Activated CD4-positive, CD25-positive, alpha-beta regulatory T cell treated with anti-CD3 and anti-CD28 coated beads, Interleukin-2, amount 50 U/mL, for 24 hours (primary cell): ENCODE measurements at regions not wholly inside any gene's neighbourhood (a gene's known extent, or its start where the extent isn't known, plus 50 kb on each side); places are given as distances from the start of the nearest gene placed in this dataset.

Experiments used
- ATAC-seq, 2 donors: fragments of 150-1000 bp; cut with Tn5 transposase; one replicate each; pipeline ENCODE4 v1.10.0; 2021; ENCODE audit warnings: mild to moderate bottlenecking in 1 of 2, moderate library complexity in 1 of 2

- ATAC-seq, result no peak
Measured at GRCh38 chr2:15049096-15049993, 416.8 kb downstream of the LRATD1 start.

GRCh38 chr2:15050483-15050882, 418.0 kb downstream of the LRATD1 start:
- ATAC-seq, result no peak

DNA sequence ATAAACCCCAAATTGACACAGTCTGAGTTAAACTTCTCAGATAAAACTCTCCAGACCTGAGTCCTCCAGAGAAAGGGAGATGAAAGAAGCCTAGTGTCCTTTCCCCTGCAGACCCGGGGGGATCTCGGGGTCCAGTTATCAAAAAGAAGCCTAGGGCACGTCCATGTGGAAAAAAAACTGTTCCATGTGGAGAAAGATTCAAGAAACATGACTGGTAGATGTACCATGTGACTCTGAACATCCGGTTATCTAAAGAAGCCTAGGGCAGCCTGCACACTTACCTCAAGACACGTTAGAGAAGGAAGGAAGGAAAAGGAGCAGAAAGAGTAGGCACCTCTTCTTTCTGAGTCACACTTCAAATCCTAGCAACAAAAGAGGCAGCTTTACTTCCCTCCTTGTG, 421.0 kb downstream of the LRATD1 start:
- no peak for ATAC-seq

DNA sequence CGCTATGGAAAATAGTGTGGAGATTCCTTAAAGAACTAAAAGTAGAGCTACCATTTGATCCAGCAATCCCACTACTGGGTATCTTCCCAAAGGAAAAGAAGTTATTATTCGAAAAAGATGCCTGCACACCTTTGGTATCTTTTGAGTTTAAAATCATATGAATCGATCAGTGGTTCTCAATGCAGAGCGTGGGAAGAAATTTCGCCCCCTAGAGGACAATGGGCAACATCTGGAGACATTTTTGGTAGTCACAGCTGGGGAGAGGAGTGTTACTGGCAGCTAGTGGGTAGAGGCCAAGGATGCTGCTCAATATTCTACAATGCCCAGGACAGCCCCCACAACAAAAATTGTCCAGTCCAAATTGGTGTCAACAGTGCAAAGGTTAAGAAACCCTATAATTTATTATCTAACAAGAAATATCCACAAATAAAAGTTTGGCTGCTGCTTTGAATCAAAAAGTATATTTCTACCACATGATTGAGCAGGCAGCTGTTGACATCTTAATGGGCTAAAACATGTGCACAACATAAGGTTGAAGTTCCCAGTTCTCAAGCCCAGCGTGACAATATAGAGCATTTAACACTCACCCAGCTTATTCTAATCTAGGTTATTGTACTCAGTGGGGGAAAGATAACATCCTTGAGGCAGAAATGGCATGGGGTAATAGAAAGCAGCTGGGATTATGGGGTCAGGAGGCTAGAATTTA, 425.7 kb downstream of the LRATD1 start:
- no peak for ATAC-seq

- ATAC-seq, result no peak
Measured at GRCh38 chr2:15058721-15059157, 426.2 kb downstream of the LRATD1 start.

DNA sequence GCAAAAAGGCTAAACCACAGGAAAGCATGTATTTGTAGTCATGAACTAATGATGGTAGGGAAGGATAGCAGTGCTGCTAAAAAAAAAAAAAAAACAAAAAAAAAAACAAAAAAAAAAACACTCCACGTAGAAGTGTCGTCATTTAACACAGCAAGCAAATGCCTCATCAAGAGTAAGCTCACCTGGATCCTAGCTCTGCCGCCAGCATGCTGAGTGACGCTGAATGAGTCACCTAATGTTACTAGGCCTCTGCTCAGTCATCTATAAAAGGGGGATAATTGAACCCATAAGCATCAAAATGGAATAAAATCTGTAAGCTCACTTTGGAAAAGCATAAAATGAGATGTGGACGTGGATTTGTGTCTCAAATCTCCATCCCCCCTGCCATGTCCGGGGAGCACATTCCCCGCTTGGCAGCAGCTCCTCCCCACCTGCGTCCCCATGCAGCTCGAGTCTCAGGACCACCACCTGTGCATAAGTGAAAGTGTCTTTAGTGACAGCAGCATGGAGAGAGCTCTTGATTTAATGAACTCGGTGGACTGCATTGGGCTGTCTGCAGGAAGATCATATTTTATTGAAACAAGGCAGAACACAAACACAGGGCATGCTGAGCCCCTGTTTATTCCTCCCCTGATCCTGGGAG, 427.5 kb downstream of the LRATD1 start:
- ATAC-seq, result no peak

DNA sequence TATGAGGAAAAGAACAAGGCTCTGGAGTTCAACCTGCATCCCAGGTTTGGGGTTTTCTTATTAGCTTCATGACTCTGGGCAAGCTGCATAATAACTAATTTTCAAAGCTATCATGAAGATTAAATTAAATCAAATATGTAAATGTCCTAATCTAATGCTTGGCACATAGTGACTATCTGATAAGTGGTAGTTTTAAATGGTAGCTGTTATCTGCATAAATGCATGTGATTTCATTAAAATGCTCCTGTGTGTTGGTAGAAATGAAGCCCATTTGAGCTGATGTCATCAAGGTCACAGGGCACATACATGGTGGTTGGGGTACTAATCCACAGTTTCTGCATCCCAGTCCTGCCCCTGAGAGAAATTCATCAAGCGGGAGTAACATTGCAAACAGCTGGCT, 428.8 kb downstream of the LRATD1 start:
- ATAC-seq, result no peak

DNA sequence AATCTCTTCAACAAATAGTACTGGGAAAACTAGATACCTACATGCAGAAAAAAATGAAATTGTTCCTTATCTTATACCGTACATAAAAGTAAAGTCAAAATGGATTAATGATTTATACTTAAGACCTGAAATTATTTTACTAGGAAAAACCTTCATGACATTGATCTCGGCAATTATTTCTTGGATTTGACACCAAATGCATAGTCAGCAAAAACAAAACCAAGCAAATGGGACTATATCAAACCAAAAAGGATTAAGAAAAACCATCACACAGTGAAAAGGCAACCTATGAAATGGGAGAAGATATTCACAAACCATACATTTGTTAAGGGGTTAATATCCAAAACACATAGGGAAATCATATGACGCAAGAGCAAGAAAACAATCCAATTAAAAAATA, 433.6 kb downstream of the LRATD1 start:
- no peak for ATAC-seq

GRCh38 chr2:15069149-15069548, 436.6 kb downstream of the LRATD1 start:
- no peak for ATAC-seq

DNA sequence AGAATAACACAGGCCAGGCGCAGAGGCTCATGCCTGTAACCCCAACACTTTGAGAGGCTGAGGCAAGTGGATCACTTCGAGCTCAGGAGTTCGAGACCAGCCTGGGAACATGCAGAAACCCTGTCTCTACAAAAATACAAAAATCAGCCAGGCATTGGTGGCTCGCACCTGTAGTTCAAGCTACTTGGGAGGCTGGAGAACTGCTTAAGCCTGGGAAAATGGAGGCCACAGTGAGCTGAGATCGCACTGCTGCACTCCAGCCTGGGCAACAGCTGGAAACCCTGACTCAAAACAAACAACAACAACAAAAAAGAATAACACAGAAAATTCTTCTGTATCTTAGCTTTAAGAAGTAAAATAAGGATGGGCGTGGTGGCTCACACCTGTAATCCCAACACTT, 440.3 kb downstream of the LRATD1 start:
- ATAC-seq, result no peak

DNA sequence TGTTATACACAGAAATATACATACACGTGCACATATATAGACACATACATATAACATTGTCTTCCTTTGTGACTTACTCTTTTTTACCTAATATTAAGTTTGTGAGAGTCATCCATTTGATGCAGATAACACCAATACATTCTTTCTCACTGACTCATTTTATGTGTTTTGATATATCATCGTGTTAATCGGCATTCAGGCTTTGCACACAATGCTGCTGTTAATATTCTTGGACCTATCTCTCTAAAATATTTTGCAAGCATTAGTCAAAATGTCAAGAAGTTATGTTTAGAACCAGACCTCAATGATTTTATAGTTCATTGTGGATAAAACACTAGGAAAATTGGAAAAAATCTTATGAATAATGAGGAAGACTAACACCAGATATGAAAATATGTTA, 441.1 kb downstream of the LRATD1 start:
- ATAC-seq, result no peak

DNA sequence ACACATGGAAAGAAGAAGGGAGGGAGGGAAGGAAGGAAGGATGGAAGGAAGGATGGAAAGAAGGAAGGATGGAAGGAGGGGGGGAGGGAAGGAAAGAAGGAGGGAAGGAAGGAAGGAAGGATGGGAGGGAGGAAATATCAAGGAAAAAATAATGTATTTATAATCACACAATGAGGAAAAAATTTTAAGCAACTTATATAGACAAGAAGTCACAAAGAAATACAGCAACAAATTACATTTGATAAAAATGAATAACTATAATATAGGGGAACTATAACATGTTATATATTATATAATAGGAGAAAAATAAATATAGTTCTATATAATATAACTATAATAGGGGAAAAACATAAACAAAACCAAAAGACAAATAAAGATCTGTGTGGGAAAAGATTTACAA, 441.8 kb downstream of the LRATD1 start:
- no peak for ATAC-seq

- ATAC-seq, result no peak
Measured at GRCh38 chr2:15074751-15075700, 442.5 kb downstream of the LRATD1 start.

DNA sequence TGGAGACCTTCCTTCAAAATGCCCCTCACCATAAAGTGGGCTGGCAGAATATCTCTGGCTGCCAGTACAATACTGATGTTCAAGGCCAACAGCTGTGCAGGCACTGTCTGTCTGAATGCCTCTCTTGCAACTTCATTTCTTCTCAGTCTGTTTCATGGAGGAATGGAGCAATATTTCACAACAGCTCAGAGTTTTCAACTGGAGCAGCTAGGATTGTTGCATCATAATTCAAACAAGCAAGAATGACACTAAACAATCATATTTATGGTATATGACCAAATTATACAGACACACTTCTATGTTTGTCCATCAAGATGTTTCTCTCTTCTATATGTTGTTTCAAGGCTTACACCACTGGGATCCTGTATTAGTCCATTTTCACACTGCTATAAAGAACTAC, 444.2 kb downstream of the LRATD1 start:
- ATAC-seq, result no peak

DNA sequence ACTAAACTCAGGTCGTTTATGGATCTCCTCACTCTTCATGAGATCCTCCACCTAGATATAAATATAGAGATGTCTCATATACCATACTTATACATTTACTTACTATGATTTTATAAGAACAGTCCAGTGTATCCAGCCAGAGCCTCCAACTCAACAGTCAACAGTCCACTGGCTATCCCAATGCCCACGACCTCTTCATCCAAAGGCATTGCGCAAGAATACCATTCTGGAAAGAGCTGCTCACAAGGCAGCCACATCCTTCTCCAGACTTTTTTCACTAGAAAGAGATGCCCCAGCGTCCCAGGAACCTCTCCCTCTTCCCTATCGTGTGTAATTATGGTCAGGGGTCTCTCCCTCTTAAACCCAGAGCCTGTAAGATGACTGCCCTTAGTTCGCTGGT, 448.8 kb downstream of the LRATD1 start:
- ATAC-seq, result no peak

GRCh38 chr2:15082105-15083058, 449.9 kb downstream of the LRATD1 start:
- no peak for ATAC-seq

DNA sequence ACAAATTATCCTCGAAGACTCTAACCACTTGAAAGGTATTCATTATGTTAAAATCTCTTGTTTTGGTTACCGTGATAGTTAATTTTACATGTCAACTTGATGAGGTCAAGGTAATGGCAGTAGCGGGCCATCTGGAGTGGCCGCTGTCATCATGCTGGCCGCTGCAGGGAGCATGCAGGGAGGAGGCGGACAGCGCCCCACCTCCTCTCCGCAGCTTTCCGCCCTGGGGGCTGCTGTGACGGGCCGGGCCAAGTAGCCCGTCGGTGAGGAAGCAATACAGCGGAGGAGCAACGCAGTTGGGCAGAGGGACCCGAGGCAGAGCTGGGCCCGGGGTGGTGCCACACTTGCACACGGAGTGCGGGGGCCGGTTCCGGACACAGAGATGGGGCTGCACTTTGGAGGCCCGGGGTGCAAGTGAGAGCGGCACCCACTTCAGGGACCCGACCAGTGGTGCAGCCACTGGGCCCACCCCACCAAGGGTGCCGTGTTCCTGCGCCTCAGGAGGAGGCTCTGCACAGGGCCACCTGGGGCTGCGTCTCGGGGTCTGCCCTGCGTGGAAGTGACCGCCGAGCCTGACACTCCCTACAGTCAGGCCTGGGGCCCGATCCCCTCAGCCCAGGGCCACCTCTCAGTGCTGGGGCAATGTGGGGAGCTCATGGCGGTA, 452.4 kb downstream of the LRATD1 start:
- no peak for ATAC-seq

GRCh38 chr2:15092181-15092580, 459.7 kb downstream of the LRATD1 start:
- ATAC-seq, result no peak

- no peak for ATAC-seq
Measured at GRCh38 chr2:15092691-15093090, 460.2 kb downstream of the LRATD1 start.

DNA sequence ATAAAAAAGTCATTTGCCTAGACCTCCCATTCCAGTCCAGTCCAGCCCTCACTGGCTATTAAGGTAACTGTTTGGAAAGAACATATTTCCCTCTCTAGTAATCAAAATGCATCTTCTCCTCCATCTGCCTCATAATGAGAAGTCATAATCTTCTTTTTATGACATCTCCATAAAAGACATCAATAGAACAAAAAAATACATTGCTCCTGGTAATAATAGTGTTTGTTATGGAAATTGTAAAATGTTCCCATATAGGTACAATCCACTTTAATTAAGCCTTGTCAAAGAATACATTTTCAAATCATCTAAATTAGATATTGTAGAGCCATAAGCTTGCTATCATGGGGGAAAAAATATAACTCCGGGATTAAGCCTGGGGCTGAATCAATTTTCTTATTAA, 461.6 kb downstream of the LRATD1 start:
- no peak for ATAC-seq

- no peak for ATAC-seq
Measured at GRCh38 chr2:15096873-15097272, 464.3 kb downstream of the NBAS start.
